HepG2 (cell line): ENCODE measurements at regions not wholly inside any gene's neighbourhood (a gene's known extent, or its start where the extent isn't known, plus 50 kb on each side); places are given as distances from the start of the nearest gene placed in this dataset.
"Not testable (repeated sequence)": the region's sequence is repeated elsewhere in the genome, so short reads cannot be mapped to it uniquely, and the experiment has no call there.

Experiments used
- ATAC-seq: fragments of 200-7000 bp; cut with Tn5 transposase; 3 replicates; pipeline ENCODE4 v1.9.1; 2020; ENCODE audit warnings: mild to moderate bottlenecking, moderate library complexity
- BruUV-seq: library from RNA; stranded (reverse); fragments of 400-500 nt; replicated peaks from 2 replicates; lab custom pipeline; 2021; lab: Mats Ljungman, UMichigan
- CTCF ChIA-PET: fragments of 300-600 bp; formaldehyde crosslinking; extraction: SDS; loops from one replicate; lab custom pipeline; 2021; ENCODE audit warnings: low total read pairs, inconsistent platforms, low intra/inter-chr PET ratio; lab: Yijun Ruan, JAX
- POLR2A ChIA-PET: fragments of 350-600 bp; sonication (Branson Sonifier 250); formaldehyde crosslinking; loops from one replicate; lab custom pipeline; 2020; ENCODE audit warnings: antibody characterized with exemption, inconsistent platforms; lab: Yijun Ruan, JAX
- DNase-seq: peaks from one replicate; pipeline ENCODE4 v3.0.0-alpha.2; 2015; ENCODE audit warnings: low spot score
- FAIRE-seq: peaks from 3 replicates; lab custom pipeline; 2011; peaks lifted over from hg19 to GRCh38; lab: Jason Lieb, UNC
- H2AFZ ChIP-seq: one replicate; pipeline ENCODE4 v1.6.1; 2011; ENCODE audit warnings: low read length, inconsistent platforms
- H3K27ac ChIP-seq: fragments of 300-600 bp; 3 replicates; pipeline ENCODE4 v1.8.0; 2011; ENCODE audit warnings: mixed run types, mild to moderate bottlenecking, mixed read lengths, low read length, inconsistent platforms; ENCODE audit not compliant: insufficient read depth; ENCODE audit errors: extremely low read length
- H3K27me3 ChIP-seq, 2 experiments: fragments of 200-600 bp in 1 of 2; 2 replicates in 1 of 2; 3 replicates in 1 of 2; pipeline versions ENCODE4 v1.6.0 to v1.8.0; 2011; ENCODE audit warnings: low read length in 2 of 2, mild to moderate bottlenecking in 2 of 2, moderate library complexity in 2 of 2, inconsistent platforms in 1 of 2; ENCODE audit not compliant: insufficient read depth in 2 of 2, control insufficient read depth in 1 of 2
- H3K36me3 ChIP-seq, 2 experiments: fragments of 200-600 bp in 1 of 2; replicated peaks in 1 of 2; 2 replicates in 1 of 2; 3 replicates in 1 of 2; pipeline versions ENCODE4 v1.5.1 to v1.8.0; 2011; ENCODE audit warnings: low read length in 2 of 2, inconsistent platforms in 1 of 2; ENCODE audit not compliant: insufficient read depth in 2 of 2, control insufficient read depth in 1 of 2
- H3K4me1 ChIP-seq: 2 replicates; pipeline ENCODE4 v1.5.1; 2012; ENCODE audit warnings: low read length, inconsistent platforms; ENCODE audit not compliant: insufficient read depth
- H3K4me2 ChIP-seq: 2 replicates; pipeline ENCODE4 v1.6.0; 2011; ENCODE audit warnings: low read depth, low read length, inconsistent platforms
- H3K4me3 ChIP-seq, 3 experiments: fragments of 200-600 bp in 1 of 3; sonication (generic), shearing (Covaris generic) in 1 of 3; replicated peaks in 1 of 3; 2 replicates each; pipeline ENCODE4 v1.5.1; 2011 to 2016; ENCODE audit warnings: low read length in 3 of 3, inconsistent platforms in 2 of 3, low read depth in 2 of 3, mild to moderate bottlenecking in 2 of 3, control low read depth in 1 of 3, mixed read lengths in 1 of 3; ENCODE audit not compliant: insufficient read depth in 1 of 3
- H3K79me2 ChIP-seq: one replicate; pipeline ENCODE4 v1.6.1; 2011; ENCODE audit warnings: low read length, inconsistent platforms; ENCODE audit not compliant: insufficient read depth
- H3K9ac ChIP-seq: 2 replicates; pipeline ENCODE4 v1.6.0; 2011; ENCODE audit warnings: mild to moderate bottlenecking, low read depth, low read length, inconsistent platforms; ENCODE audit not compliant: insufficient read depth
- H3K9me3 ChIP-seq: 2 replicates; pipeline ENCODE4 v1.5.1; 2012; ENCODE audit warnings: mild to moderate bottlenecking, low read length
- H4K20me1 ChIP-seq: 2 replicates; pipeline ENCODE4 v1.6.0; 2011; ENCODE audit warnings: inconsistent platforms, mild to moderate bottlenecking, low read length, moderate library complexity; ENCODE audit not compliant: insufficient read depth
- MBD4 ChIP-seq: IDR thresholded peaks from 2 replicates; pipeline ENCODE4 v1.6.1; 2012; ENCODE audit warnings: low read length, inconsistent platforms, borderline replicate concordance
- ZKSCAN8 ChIP-seq: IDR thresholded peaks from 2 replicates; pipeline ENCODE4 v1.6.1; 2016; ENCODE audit warnings: borderline replicate concordance, missing genetic modification reagents, missing compliant biosample characterization
- ZNF558 ChIP-seq: sonication (generic); formaldehyde crosslinking; IDR thresholded peaks from 2 replicates; pipeline ENCODE4 v1.9.0; 2022; ENCODE audit warnings: mild to moderate bottlenecking, missing genetic modification reagents, borderline replicate concordance
- ZNF713 ChIP-seq: sonication (generic); formaldehyde crosslinking; IDR thresholded peaks from 2 replicates; pipeline ENCODE4 v1.4.0; 2020; ENCODE audit warnings: mild to moderate bottlenecking, missing genetic modification reagents
- WGBS: methylation state at CpG from one replicate; pipeline ENCODE4 v1.1.6; 2017; ENCODE audit warnings: low lambda C conversion rate; 5-methylcytosine and 5-hydroxymethylcytosine counted together
- in situ Hi-C: cut with HindIII; loops from 2 replicates; pipeline ENCODE4 v1.10.0; 2017; ENCODE audit warnings: low pct_unique_long_range_greater_than_20kb; ENCODE audit not compliant: extremely low pct_ligation_motif_present
- intact Hi-C: fragments of 100-400 bp; cut with micrococcal nuclease; formaldehyde crosslinking; loops from one replicate; pipeline ENCODE4 v1.10.0; 2022; ENCODE audit not compliant: unreplicated experiment

DNA sequence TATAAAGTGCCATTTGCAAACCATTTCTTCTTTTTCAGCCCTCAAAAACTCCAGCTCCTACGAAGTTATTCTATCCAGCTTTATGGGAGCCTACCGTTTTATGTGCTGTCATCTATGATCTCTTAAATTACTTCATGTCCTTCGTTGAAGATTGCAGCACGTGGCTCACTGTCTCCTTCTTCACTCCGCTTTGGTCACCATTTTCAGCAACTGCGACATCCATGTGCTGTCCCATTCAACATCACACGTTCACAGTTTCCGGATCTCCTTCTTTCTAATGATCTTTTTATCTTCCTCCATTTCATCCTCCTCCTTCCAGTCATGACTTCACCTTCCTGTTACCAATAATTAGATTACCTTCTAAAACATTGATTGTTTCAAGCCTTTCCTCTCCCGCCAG, 143.3 kb upstream of the KRAS start:
- H3K36me3 ChIP-seq, result no peaks in the 10 kb centered on the region
- FAIRE-seq, result no peak
- H3K9me3 ChIP-seq, result no peaks in the 10 kb centered on the region
- no peak overlapping the region for H3K4me2 ChIP-seq
- ATAC-seq, result no peak
- TF ChIP-seq MBD4, result no peak
- no peak for TF ChIP-seq ZKSCAN8 (CRISPR knock-in tag)
- TF ChIP-seq ZNF713 (CRISPR knock-in tag), result no peak
- no peak for TF ChIP-seq ZNF558 (CRISPR knock-in tag)
- in situ Hi-C loops, result no loop called here
- no peak overlapping the region for H3K9ac ChIP-seq
- H3K27me3 ChIP-seq, result no peaks in the 10 kb centered on the region
- H3K79me2 ChIP-seq, result no peaks in the 10 kb centered on the region
- BruUV-seq, result no TSS peak
- CTCF ChIA-PET, result no interaction called here
- H3K27ac ChIP-seq, result no peak overlapping the region
- no peaks in the 10 kb centered on the region for H4K20me1 ChIP-seq
- 48% methylated on average over 9 of the region's 9 CpGs for WGBS
- no peaks in the 10 kb centered on the region for H3K4me1 ChIP-seq
- no peak overlapping the region for H2AFZ ChIP-seq
- intact Hi-C loops, result no loop called here
- POLR2A ChIA-PET, result no interaction called here
- no peak for DNase-seq
- H3K4me3 ChIP-seq, result no peak overlapping the region

DNA sequence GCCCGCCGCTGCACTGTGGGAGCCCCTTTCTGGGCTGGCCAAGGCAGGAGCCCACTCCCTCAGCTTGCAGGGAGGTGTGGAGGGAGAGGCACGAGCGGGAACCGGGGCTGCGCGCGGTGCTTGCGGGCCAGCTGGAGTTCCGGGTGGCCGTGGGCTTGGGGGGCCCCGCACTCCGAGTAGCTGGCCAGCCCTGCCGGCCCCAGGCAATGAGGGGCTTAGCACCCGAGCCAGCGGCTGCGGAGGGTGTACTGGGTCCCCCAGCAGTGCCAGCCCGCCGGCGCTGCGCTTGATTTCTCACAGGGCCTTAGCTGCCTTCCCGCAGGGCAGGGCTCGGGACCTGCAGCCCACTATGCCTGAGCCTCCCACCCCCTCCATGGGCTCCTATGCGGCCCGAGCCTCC, 140.6 kb upstream of the KRAS start:
- H3K4me2 ChIP-seq, H3K27me3 ChIP-seq, CTCF ChIA-PET, H3K27ac ChIP-seq, ATAC-seq, H3K9ac ChIP-seq, H3K9me3 ChIP-seq, in situ Hi-C loops, POLR2A ChIA-PET, H3K36me3 ChIP-seq, H3K79me2 ChIP-seq, H4K20me1 ChIP-seq, intact Hi-C loops, FAIRE-seq, DNase-seq, H2AFZ ChIP-seq, BruUV-seq, H3K4me1 ChIP-seq, H3K4me3 ChIP-seq: not testable (repeated sequence)
- WGBS, result 85% methylated on average over 8 of the region's 25 CpGs
